ENCODE measurements at regions not wholly inside any gene's neighbourhood (a gene's known extent, or its start where the extent isn't known, plus 50 kb on each side); places are given as distances from the start of the nearest gene placed in this dataset.

DNA sequence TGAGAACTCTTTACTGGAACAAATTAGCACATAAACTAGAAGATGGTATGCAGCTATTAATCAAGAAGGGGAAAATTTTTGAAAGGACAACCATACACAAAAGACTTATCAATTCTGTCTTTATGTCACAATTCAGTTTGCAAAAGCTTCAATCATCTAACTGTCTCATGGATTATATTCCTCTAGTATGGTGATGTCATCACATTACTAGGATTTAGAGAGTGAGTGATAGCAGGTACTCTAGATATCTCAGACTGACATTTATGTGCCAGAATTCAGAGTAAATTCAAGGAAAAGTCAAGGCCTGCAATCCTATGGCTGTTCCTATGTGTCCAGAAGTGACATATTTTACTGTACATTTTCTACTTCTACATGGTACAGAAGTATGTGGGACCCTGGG, 318.9 kb upstream of the GRAMD2B start:
- TF ChIP-seq, protein P1, sequence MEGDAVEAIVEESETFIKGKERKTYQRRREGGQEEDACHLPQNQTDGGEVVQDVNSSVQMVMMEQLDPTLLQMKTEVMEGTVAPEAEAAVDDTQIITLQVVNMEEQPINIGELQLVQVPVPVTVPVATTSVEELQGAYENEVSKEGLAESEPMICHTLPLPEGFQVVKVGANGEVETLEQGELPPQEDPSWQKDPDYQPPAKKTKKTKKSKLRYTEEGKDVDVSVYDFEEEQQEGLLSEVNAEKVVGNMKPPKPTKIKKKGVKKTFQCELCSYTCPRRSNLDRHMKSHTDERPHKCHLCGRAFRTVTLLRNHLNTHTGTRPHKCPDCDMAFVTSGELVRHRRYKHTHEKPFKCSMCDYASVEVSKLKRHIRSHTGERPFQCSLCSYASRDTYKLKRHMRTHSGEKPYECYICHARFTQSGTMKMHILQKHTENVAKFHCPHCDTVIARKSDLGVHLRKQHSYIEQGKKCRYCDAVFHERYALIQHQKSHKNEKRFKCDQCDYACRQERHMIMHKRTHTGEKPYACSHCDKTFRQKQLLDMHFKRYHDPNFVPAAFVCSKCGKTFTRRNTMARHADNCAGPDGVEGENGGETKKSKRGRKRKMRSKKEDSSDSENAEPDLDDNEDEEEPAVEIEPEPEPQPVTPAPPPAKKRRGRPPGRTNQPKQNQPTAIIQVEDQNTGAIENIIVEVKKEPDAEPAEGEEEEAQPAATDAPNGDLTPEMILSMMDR (conservative IDR thresholded peaks at IDR 0.05; ENCODE audit: low read length), result no peak
- TF ChIP-seq EZH2phosphoT487 (IDR thresholded peaks at IDR 0.05; ENCODE audit: borderline replicate concordance, low read depth, low read length), result no peak
